NCI-H2081 (cell line): ENCODE measurements at regions not wholly inside any gene's neighbourhood (a gene's known extent, or its start where the extent isn't known, plus 50 kb on each side); places are given as distances from the start of the nearest gene placed in this dataset.

Source experiments
- DNase-seq, 2 experiments: peaks; one replicate each; lab custom pipeline; 2025; lab: John Stamatoyannopoulos, UW

DNA sequence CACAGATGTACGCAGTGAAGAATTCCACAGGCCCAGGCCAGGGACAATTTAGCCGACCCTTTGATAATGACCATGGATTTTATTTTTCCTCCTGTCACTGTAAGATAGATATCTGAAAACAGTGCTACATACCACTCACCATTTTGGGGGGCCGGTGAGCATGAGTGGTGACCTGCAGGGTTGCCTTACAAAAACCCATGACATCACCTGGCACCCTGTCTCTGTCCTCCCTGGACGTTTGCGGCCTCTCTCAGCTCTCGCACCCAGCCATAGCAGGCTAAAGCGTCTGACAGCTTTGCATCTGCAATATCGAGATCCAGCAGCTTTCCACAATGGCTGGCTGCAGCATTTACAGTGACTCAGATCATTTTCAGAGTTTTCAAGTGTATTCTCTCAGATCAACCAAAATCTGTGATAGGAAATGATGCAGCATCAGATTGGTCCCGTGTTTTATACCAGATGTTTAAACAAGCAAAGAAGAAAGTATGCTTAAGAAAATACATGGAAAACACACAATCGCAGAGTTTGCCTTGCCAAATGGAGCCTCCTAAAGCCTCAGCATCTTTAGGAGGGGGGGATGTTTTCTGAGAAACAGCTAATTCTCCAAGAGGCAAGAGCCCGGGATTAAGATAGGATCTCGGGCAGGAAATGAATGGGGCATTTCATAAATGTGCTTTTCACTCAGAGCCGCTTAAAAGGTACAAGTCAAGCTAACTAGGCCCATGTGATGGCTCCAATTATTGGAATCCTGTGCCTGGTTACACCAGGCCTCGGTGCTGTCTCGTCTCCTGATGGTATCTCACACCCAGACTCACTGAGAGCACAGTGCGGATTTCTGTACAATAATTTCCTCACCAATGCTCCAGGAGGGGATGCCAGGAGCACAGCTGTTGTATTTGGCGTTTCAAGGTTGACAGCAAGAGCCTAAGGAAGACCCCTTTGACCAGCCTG lies 257.3 kb downstream of the XXYLT1 start:
- DNase-seq, result no peak

DNA sequence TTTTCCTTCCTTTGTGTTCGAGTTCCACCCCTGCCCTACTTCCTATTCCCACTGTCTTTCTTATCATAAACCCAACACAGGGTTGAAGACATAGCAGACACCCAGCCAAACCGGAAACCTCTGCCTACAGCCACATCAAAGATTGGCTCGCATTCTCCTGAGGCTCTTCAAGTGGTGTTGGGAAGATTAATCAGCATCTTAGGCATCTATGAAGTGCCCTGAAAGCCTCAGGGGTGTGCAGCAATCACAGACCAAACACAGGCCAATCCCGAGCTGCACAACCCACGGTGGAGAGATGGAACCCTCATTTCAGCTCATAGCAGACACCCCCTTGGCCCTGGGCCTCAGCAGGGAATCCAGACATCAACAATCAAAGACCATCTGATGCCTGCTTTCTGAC lies 255.9 kb downstream of the XXYLT1 start:
- DNase-seq, result no peak

DNA sequence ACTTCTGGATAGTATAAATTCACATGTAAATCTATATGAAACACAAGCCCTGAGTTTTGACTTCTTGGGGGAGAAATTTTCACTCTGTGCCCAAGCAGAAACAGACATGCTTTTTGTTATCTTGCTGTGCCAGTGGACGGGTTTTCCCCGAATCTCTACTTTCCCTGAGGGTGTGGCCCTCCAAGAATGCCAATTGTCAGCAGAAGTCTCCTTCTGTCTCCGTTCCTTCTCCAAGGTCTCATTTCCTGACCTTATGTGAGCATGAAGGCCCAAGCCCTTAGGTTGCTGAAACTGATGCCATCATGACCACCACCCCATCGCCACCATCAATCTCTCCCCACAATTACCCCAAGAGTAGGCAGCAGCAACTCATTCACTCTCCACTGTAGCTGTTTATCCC lies 253.8 kb downstream of the XXYLT1 start:
- DNase-seq, result no peak
